HG03378 (cell line): ENCODE measurements at regions not wholly inside any gene's neighbourhood (a gene's known extent, or its start where the extent isn't known, plus 50 kb on each side); places are given as distances from the start of the nearest gene placed in this dataset.
"Not testable (repeated sequence)": the region's sequence is repeated elsewhere in the genome, so short reads cannot be mapped to it uniquely, and the experiment has no call there.

Source experiments
- ATAC-seq: cut with Tn5 transposase; IDR thresholded peaks from one replicate; pipeline ENCODE4 v1.9.1; 2021; ENCODE audit warnings: mild to moderate bottlenecking, moderate library complexity; ENCODE audit not compliant: unreplicated experiment

DNA sequence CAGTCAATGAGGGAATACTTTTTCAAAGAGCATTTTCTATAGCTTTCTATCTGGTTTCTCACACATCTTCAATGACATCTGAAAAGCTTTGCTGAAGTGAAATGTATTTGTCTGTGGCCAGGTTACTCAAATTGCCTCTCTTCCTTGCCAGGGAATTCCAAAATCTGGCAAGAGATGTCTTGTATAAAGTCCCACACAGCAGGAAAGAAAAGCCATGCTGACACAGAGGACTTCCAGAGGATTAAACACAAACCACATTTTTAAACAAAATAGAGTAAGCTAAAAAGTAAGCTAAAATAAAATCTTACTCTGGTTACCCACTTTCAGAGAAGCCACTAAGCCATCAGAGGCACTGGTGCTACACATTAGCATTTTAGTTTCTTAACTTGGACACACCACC lies 93.1 kb upstream of the BCAR3 start:
- no peak for ATAC-seq

DNA sequence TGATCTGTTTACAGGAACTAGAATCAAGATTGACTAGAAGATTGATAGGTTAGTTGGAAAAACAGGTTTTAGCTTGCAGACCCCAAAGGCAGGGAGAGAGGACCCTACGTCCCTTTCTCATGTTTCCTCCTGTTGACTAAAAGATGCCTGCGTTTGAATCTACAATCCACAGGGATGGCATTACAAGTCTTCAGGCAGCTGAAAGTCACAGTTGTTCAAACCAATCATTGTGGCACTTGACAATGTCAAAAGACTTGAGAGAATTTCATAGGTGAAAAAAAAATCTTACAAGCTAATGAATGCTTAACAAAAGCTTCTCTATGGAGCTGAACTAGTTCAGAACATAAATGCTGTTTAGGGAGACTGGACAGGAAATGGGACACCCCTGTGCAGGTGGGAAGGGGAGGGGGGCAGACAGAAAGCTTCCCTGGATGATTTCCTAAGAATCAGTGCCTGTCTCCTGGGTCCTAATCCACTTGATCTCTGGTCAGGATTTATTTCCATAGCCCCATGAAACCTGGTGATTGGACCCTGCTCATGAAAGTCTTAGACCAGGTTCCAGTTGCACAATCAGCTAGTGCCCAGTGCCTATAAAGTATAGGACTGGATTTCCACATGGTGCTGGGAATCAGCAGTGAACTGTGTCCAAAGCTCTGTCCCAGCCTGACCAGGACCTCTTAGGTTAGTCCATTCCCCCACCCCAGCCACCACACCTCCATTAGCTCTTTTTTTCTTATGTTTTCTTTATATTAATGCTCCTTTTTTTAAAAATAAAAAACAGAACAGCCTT lies 91.6 kb upstream of the BCAR3 start:
- no peak for ATAC-seq

- ATAC-seq: no peak
These were observed 90.2 kb upstream of the BCAR3 start for GRCh38 chr1:93771843-93772242.

DNA sequence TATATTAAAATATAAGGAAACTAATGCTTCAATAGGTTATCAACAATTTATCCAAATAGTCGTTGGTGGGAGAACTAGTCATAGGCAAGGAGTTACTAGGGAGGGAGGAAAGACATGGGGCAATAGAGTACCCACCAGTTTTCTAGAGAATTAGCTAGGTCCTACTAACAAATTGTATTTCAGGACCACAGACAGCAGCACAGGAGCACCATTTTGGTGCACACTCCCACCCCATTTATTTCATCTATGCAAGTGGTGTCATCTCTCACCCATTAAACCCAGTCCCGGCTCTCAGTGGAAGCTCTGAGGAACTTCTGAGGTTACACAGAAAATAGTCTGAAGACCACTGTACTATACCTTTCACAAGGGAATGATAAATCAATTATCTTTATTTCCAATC lies 89.0 kb upstream of the BCAR3 start:
- ATAC-seq: no peak

DNA sequence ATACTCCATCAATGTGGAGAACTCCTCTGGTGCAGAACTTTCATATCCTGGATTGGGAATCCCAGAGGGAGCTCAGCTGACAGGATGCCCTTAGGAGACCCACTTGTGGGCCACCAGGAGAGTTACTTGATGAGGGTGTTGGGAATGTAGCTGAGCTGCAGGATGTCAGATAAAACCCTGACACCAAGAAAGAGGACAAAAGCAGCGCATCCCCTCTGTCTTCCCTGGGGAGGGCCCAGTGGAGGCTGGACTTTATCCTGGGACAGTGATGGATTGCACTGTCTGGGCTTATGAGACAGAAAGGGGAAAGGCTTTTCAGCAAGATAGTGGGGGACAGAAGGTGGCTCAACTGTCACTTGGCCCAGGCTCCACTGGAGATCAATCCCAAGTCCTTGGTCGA lies 88.1 kb upstream of the BCAR3 start:
- no peak for ATAC-seq

DNA sequence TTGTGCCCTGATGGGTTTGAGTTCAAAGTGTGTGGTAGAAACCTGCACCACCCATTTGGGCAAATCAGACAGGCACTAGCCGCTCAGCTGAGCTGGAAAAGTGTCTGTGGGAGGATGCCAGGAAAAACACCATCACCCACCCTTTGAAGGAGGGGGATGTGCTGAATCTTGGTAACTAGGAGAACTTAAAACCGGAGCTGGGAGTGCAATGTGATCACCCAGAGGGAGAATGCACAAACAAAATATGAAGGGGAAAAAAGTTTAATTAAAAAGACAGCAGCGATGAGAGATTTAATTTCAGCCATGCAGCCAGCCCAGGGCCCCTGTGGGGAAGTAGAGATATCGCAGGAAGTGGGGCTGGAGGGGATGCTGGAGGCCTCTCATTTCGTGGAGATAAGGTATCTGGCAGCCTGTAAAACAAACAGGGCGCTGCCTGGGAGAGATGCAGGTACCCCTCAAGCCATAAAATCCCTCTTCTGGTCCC lies 86.8 kb upstream of the BCAR3 start:
- no peak for ATAC-seq

DNA sequence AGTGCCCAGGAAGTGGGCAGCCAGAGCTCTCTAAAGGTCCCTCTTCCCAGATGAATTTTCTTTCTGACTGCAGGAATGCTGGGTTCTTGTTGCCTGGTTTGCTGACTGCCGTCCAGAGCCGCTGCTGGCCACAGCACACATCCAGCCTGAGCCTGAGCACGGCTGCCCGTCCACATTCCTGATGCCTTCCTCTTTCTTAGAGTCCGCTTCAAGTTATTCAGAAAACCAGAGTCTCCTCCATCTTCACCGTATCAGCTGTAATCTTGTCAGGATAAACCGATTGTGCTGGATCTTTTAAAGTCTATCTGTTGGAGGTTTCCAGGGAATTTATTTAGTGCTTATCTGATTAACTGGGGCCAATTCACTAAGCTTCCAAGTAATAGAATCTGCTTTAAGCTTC lies 84.8 kb upstream of the BCAR3 start:
- no peak for ATAC-seq

DNA sequence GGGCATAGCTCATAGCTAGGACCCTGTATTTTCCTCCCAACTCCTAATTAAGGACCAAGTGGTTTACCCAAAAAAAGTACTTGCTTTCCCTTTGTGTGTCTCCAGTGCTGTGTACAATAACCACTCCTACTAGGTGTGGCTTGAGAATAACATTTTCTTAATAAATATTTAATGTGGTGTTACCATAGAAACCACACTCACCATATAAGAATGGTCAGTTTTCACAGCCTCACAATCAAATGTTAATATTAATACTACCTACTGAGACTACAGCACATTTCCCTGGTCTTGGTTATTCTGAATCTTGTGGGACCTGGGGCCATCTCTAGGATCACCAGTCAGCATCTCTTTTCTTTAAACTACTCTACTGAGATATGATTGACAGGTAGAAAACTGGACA lies 83.5 kb upstream of the BCAR3 start:
- ATAC-seq: no peak

DNA sequence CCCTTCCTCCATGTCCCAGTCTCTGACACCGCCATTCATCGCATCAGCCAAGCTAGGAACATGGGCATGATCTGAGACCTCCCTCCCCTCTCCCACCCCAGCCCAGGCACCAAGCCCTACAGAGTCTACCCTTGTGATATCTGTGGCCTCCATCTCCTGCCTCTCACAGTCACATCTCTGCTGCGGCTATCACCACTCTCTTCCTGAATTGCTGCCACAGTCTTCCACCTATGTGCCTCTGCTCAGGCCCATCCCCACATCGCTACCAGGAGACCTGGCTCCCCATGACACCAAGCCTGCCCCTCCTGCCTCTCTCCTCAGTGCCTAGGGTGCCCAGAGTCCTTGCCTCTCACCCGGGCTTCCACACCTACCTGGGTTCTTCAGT lies 82.7 kb upstream of the BCAR3 start:
- ATAC-seq: no peak

DNA sequence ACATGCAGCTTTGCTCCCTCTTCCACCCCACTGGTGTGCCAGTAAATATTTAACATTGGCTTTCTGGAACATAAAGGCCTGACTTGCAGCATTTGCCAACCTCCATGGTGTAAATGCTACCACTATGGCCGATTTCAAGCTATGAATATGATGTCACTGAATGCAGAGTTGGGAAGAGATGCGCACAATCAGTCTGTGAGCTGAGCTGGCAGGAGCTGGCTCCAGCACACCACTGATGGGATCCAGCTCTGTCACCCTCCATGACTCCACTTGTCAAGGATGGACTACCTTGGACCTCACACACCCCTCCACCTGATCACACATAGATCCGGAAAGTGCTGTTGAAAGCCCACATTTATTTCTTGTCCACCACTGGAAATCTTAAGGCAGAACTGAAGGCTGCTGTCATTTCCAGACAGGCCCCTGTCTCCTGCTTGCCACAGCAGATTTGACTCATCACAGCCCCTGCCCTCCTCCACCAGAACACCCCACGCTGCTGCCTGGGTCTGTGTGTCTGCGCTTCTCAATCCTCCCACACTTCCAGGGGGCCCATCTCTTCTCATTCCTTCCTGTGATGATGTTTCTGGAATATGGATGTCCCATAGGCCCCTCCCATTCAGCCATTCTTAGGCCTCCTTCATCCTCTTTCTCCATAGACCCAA lies 82.2 kb upstream of the BCAR3 start:
- ATAC-seq: no peak

- no peak for ATAC-seq
These were observed 77.3 kb upstream of the BCAR3 start for GRCh38 chr1:93758842-93759515.

- no peak for ATAC-seq
These were observed 75.8 kb upstream of the BCAR3 start for GRCh38 chr1:93757256-93758036.

GRCh38 chr1:93756657-93757056 lies 75.0 kb upstream of the BCAR3 start:
- no peak for ATAC-seq

DNA sequence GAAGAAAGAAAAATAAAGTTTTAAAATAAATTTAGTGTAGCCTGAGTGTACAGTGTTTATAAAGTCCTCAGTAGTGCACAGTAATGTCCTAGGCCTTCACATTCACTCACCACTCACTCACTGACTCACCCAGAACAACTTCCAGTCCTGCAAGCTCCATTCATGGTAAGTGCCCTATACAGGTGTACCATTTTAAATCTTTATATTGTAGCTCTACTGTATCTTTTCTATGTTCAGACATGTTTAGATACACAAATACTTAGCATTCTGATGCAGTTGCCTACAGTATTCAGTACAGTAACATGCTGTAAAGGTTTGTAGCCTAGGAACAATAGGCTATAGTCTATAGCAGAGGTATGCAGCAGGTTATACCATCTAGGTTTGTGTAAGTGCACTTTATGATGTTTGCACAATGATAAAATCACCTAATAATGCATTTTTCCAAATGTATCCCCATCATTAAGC lies 73.6 kb upstream of the BCAR3 start:
- not testable (repeated sequence) for ATAC-seq

- ATAC-seq: no peak
These were observed 72.4 kb upstream of the BCAR3 start for GRCh38 chr1:93753791-93754763.

DNA sequence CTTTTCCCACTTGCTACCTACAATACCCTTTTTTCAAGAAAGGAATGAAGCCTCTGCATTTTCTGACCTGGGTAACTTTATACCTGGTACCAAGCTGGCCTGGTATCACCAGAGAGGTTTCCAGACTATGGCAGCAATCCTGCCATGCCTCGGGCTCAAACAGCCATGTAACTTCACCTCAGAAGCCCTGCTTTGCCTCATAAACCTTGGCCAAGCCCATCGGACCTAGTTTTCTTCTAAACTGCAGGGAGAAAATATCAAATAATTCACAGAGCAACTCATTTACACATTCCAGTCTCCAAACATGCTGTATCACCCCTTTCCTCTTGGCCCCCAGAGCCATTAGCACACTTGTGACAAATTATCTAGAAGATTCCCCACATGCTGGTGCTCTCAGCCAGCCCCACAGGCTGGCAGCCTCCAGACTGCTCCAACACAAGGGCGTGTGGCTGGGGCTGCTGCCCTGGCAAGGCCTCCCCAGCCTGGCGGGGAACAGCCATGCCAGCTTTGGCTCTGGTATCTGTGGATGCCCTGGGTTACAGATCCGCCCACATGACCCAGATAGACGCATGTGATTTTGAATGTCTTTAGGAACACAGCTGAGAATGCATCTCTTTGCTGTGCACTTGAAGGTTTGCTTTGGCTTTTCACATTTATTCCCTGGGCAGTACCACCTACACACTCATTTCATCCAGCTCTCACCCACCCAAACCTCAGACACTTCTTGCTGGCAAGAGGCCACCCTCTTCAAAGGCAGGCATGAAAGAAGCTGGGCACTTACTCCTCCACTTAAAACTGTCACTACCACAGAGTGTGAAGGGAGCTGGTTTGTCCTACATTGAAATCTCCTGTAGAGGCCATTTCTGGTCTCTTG lies 70.0 kb upstream of the BCAR3 start:
- no peak for ATAC-seq

DNA sequence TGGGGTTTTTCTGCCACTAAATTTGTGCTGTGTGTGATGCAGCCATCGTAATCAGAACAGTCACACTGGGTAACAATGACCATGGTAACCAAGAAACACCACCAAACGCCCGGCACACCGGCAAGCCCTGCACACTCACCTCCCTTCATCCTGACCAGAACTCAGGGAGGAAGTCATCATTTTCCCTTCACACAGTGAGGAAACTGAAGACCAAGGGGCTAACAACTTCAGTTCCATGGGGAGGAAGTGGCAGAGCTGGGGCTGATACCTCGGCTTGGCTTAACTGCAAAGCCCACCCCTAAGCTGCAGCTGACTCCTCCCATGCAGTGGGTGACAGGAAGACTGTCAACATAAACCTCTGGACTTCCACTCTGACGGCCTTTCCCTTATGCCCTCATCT lies 69.3 kb upstream of the BCAR3 start:
- no peak for ATAC-seq

DNA sequence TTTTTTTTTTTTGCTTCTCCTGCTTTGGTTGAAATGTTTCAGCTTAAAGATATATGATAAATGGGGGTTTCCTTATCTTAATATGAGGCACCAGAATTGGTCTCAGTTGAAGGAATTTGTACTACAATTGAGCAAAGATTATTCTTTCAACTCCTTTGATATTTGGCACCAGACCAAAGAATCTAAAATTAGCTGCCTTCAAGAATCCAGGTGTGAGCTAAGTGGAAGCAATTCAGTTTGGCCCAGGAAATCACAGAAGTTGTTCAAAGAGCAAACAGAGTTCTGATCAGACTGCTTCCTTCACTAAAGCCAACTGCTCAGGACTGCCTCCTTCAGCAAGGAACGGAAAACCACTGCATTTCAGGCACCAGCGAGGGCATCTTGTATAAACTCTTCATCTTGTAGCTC lies 68.3 kb upstream of the BCAR3 start:
- ATAC-seq: no peak

DNA sequence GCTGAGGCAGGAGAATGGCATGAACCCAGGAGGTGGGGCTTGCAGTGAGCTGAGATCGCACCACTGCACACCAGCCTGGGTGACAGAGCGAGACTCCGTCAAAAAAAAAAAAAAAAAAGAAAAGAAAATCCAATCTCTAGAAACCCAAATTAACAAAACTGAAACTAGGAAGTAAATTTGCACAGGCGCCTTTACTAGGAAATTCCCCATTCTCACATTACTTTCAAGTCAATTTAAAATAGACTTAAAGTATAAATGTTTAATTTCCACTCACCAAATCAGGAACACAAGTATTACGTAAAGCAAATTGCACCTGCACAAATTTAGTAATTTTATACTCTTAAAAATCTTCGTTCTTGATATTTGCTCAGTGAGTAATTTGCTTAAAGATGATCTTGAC lies 67.8 kb upstream of the BCAR3 start:
- ATAC-seq: no peak
